ENCODE measurements at regions not wholly inside any gene's neighbourhood (a gene's known extent, or its start where the extent isn't known, plus 50 kb on each side); places are given as distances from the start of the nearest gene placed in this dataset.

GRCh38 chr13:69069554-69070133, 1038.0 kb upstream of the ATXN8OS start:
- Histone ChIP-seq H2AFZ (no peak overlapping the region), H3K9ac (no peak overlapping the region), H3K36me3 (ENCODE audit: low read depth) (no peaks in the 10 kb centered on the region), H4K20me1 (ENCODE audit: insufficient read depth) (no peaks in the 10 kb centered on the region), H3K9me2 (ENCODE audit: insufficient read depth) (no peaks in the 10 kb centered on the region), H3K9me3 (ENCODE audit: low read depth) (peaks cover 6% of the 10 kb centered on the region), H3K4me3 (no peak overlapping the region), H3K4me1 (ENCODE audit: insufficient read depth) (no peaks in the 10 kb centered on the region), H3K27me3 (replicated peaks; ENCODE audit: insufficient read depth) (no peaks in the 10 kb centered on the region), H3K79me2 (ENCODE audit: insufficient read depth) (no peaks in the 10 kb centered on the region), H3F3A (ENCODE audit: insufficient read depth) (no peaks in the 10 kb centered on the region), H3K4me2 (ENCODE audit: unreplicated experiment) (no peak overlapping the region), H3K27ac (no peak overlapping the region)
- 14 to 35% methylated on average over 1 of the region's 1 CpG for WGBS, 2 experiments (ENCODE audit: low coverage in 1 of 2, low lambda C conversion rate in 2 of 2, missing lambda C conversion rate in 2 of 2)
- no peak for TF ChIP-seq EZH2 (IDR thresholded peaks at IDR 0.05; ENCODE audit: insufficient read depth, poor library complexity, severe bottlenecking)
- no peak for TF ChIP-seq EZH2phosphoT487 (IDR thresholded peaks at IDR 0.05; ENCODE audit: insufficient read depth, low read depth)
- in situ Hi-C loops (cut with MboI) = no loop called here
- DNase-seq = no peak

- no peak for TF ChIP-seq EZH2 (IDR thresholded peaks at IDR 0.05; ENCODE audit: insufficient read depth, poor library complexity, severe bottlenecking)
- no peak for TF ChIP-seq EZH2phosphoT487 (IDR thresholded peaks at IDR 0.05; ENCODE audit: insufficient read depth, low read depth)
- H3K9me3 ChIP-seq (ENCODE audit: low read depth) = no peaks in the 10 kb centered on the region
- H3K9ac ChIP-seq = no peak overlapping the region
- H3K27me3 ChIP-seq (replicated peaks; ENCODE audit: insufficient read depth) = no peaks in the 10 kb centered on the region
- H3K27ac ChIP-seq = no peak overlapping the region
- no peak overlapping the region for H3K4me2 ChIP-seq (ENCODE audit: unreplicated experiment)
- no peak for DNase-seq
- H3F3A ChIP-seq (ENCODE audit: insufficient read depth) = no peaks in the 10 kb centered on the region
- in situ Hi-C loops (cut with MboI) = no loop called here
- no peak overlapping the region for H3K4me3 ChIP-seq
- no peaks in the 10 kb centered on the region for H3K36me3 ChIP-seq (ENCODE audit: low read depth)
- H3K9me2 ChIP-seq (ENCODE audit: insufficient read depth) = no peaks in the 10 kb centered on the region
- 4 to 16% methylated on average over 1 of the region's 1 CpG for WGBS, 2 experiments (ENCODE audit: low coverage in 1 of 2, low lambda C conversion rate in 2 of 2, missing lambda C conversion rate in 2 of 2)
- H3K4me1 ChIP-seq (ENCODE audit: insufficient read depth) = no peaks in the 10 kb centered on the region
- H2AFZ ChIP-seq = no peak overlapping the region
- H4K20me1 ChIP-seq (ENCODE audit: insufficient read depth) = no peaks in the 10 kb centered on the region
- no peaks in the 10 kb centered on the region for H3K79me2 ChIP-seq (ENCODE audit: insufficient read depth)
These were observed 1056.9 kb upstream of the ATXN8OS start for GRCh38 chr13:69050696-69051095.

- Histone ChIP-seq H4K20me1 (ENCODE audit: insufficient read depth) (no peaks in the 10 kb centered on the region), H3K27me3 (replicated peaks; ENCODE audit: insufficient read depth) (no peaks in the 10 kb centered on the region), H3K9me2 (ENCODE audit: insufficient read depth) (no peaks in the 10 kb centered on the region), H3K9ac (no peak overlapping the region), H3K4me1 (ENCODE audit: insufficient read depth) (no peaks in the 10 kb centered on the region), H3K4me3 (no peak overlapping the region), H3K36me3 (ENCODE audit: low read depth) (no peaks in the 10 kb centered on the region), H3K27ac (no peak overlapping the region), H3K79me2 (ENCODE audit: insufficient read depth) (no peaks in the 10 kb centered on the region), H2AFZ (no peak overlapping the region), H3K4me2 (ENCODE audit: unreplicated experiment) (no peak overlapping the region), H3F3A (ENCODE audit: insufficient read depth) (no peaks in the 10 kb centered on the region), H3K9me3 (ENCODE audit: low read depth) (no peaks in the 10 kb centered on the region)
- in situ Hi-C loops (cut with MboI) = no loop called here
- no peak for DNase-seq
- no peak for TF ChIP-seq EZH2phosphoT487 (IDR thresholded peaks at IDR 0.05; ENCODE audit: insufficient read depth, low read depth)
- TF ChIP-seq EZH2 (IDR thresholded peaks at IDR 0.05; ENCODE audit: insufficient read depth, poor library complexity, severe bottlenecking) = no peak
- 53 to 59% methylated on average over 8 to 9 of the region's 9 CpGs for WGBS, 2 experiments (ENCODE audit: low coverage in 1 of 2, low lambda C conversion rate in 2 of 2, missing lambda C conversion rate in 2 of 2)
These were observed 1063.0 kb upstream of the ATXN8OS start for GRCh38 chr13:69044629-69045028.

GRCh38 chr13:69040898-69041297, 1066.7 kb upstream of the ATXN8OS start:
- no peaks in the 10 kb centered on the region for H4K20me1 ChIP-seq (ENCODE audit: insufficient read depth)
- TF ChIP-seq EZH2phosphoT487 (IDR thresholded peaks at IDR 0.05; ENCODE audit: insufficient read depth, low read depth) = no peak
- no peak for TF ChIP-seq EZH2 (IDR thresholded peaks at IDR 0.05; ENCODE audit: insufficient read depth, poor library complexity, severe bottlenecking)
- no peaks in the 10 kb centered on the region for H3K9me3 ChIP-seq (ENCODE audit: low read depth)
- no peaks in the 10 kb centered on the region for H3K9me2 ChIP-seq (ENCODE audit: insufficient read depth)
- H3K79me2 ChIP-seq (ENCODE audit: insufficient read depth) = no peaks in the 10 kb centered on the region
- DNase-seq = no peak
- H3K4me2 ChIP-seq (ENCODE audit: unreplicated experiment) = no peak overlapping the region
- no peak overlapping the region for H3K9ac ChIP-seq
- no peaks in the 10 kb centered on the region for H3K27me3 ChIP-seq (replicated peaks; ENCODE audit: insufficient read depth)
- H3K27ac ChIP-seq = no peak overlapping the region
- in situ Hi-C loops (cut with MboI) = no loop called here
- H3K4me1 ChIP-seq (ENCODE audit: insufficient read depth) = no peaks in the 10 kb centered on the region
- no peaks in the 10 kb centered on the region for H3K36me3 ChIP-seq (ENCODE audit: low read depth)
- no peaks in the 10 kb centered on the region for H3F3A ChIP-seq (ENCODE audit: insufficient read depth)
- H2AFZ ChIP-seq = no peak overlapping the region
- H3K4me3 ChIP-seq = no peak overlapping the region
- 14 to 21% methylated on average over 2 of the region's 2 CpGs for WGBS, 2 experiments (ENCODE audit: low coverage in 1 of 2, low lambda C conversion rate in 2 of 2, missing lambda C conversion rate in 2 of 2)

GRCh38 chr13:69035771-69036170, 1071.9 kb upstream of the ATXN8OS start:
- Histone ChIP-seq H3K36me3 (ENCODE audit: low read depth) (no peaks in the 10 kb centered on the region), H3K9ac (no peak overlapping the region), H3K27ac (no peak overlapping the region), H3K4me1 (ENCODE audit: insufficient read depth) (no peaks in the 10 kb centered on the region), H4K20me1 (ENCODE audit: insufficient read depth) (no peaks in the 10 kb centered on the region), H3K4me3 (no peak overlapping the region), H3K27me3 (replicated peaks; ENCODE audit: insufficient read depth) (no peaks in the 10 kb centered on the region), H2AFZ (no peak overlapping the region), H3K9me3 (ENCODE audit: low read depth) (peaks cover 3% of the 10 kb centered on the region), H3K79me2 (ENCODE audit: insufficient read depth) (no peaks in the 10 kb centered on the region), H3F3A (ENCODE audit: insufficient read depth) (no peaks in the 10 kb centered on the region), H3K4me2 (ENCODE audit: unreplicated experiment) (no peak overlapping the region), H3K9me2 (ENCODE audit: insufficient read depth) (no peaks in the 10 kb centered on the region)
- 42 to 65% methylated on average over 2 to 3 of the region's 3 CpGs for WGBS, 2 experiments (ENCODE audit: low coverage in 1 of 2, low lambda C conversion rate in 2 of 2, missing lambda C conversion rate in 2 of 2)
- in situ Hi-C loops (cut with MboI) = no loop called here
- DNase-seq = no peak
- no peak for TF ChIP-seq EZH2phosphoT487 (IDR thresholded peaks at IDR 0.05; ENCODE audit: insufficient read depth, low read depth)
- no peak for TF ChIP-seq EZH2 (IDR thresholded peaks at IDR 0.05; ENCODE audit: insufficient read depth, poor library complexity, severe bottlenecking)

Measured in GM23248 (cell line).